Neural cell (in vitro differentiated cells): ENCODE measurements at regions not wholly inside any gene's neighbourhood (a gene's known extent, or its start where the extent isn't known, plus 50 kb on each side); places are given as distances from the start of the nearest gene placed in this dataset.

Experiments
- H2AFZ ChIP-seq: fragments of 200-600, 300-800 bp; sonication (generic), shearing (Covaris generic); 2 replicates; pipeline ENCODE4 v1.6.0; 2014; ENCODE audit warnings: low read depth, mild to moderate bottlenecking, antibody characterized with exemption, low read length, moderate library complexity
- H3F3A ChIP-seq: fragments of 200-600 bp; shearing (Covaris generic); 2 replicates; pipeline ENCODE4 v1.6.1; 2016; ENCODE audit warnings: mild to moderate bottlenecking, moderate library complexity, mixed read lengths, antibody characterized with exemption, low read length; ENCODE audit not compliant: insufficient read depth, poor library complexity, severe bottlenecking
- H3K27ac ChIP-seq: fragments of 200-600, 300-800 bp; sonication (generic), shearing (Covaris generic); 2 replicates; pipeline ENCODE4 v1.5.1; 2014; ENCODE audit warnings: mild to moderate bottlenecking, low read length, moderate library complexity
- H3K27me3 ChIP-seq: fragments of 300-800, 200-600 bp; sonication (generic), shearing (Covaris generic); 2 replicates; pipeline ENCODE4 v1.6.0; 2014; ENCODE audit warnings: mild to moderate bottlenecking, low read depth, low read length, moderate library complexity; ENCODE audit not compliant: insufficient read depth
- H3K36me3 ChIP-seq: fragments of 300-800, 200-600 bp; sonication (generic), shearing (Covaris generic); 2 replicates; pipeline ENCODE4 v1.5.1; 2014; ENCODE audit warnings: mild to moderate bottlenecking, antibody characterized with exemption, low read length, moderate library complexity; ENCODE audit not compliant: insufficient read depth
- H3K4me2 ChIP-seq: fragments of 300-800, 200-600 bp; sonication (generic), shearing (Covaris generic); 2 replicates; pipeline ENCODE4 v1.6.0; 2014; ENCODE audit warnings: mild to moderate bottlenecking, low read length
- H3K4me3 ChIP-seq: fragments of 300-800, 200-600 bp; sonication (generic), shearing (Covaris generic); 2 replicates; pipeline ENCODE4 v1.5.1; 2014; ENCODE audit warnings: mild to moderate bottlenecking, low read length, moderate library complexity
- H3K79me2 ChIP-seq: fragments of 200-600 bp; shearing (Covaris generic); replicated peaks from 2 replicates; pipeline ENCODE4 v1.6.0; 2014; ENCODE audit warnings: mild to moderate bottlenecking, low read length, moderate library complexity; ENCODE audit not compliant: insufficient read depth
- H3K9ac ChIP-seq: fragments of 300-800, 200-600 bp; sonication (generic), shearing (Covaris generic); 2 replicates; pipeline ENCODE4 v1.6.1; 2016; ENCODE audit warnings: mild to moderate bottlenecking, low read length, mixed read lengths
- H3K9me2 ChIP-seq: fragments of 200-600 bp; shearing (Covaris generic); 2 replicates; pipeline ENCODE4 v1.6.1; 2016; ENCODE audit warnings: mild to moderate bottlenecking, low read length, mixed read lengths; ENCODE audit not compliant: insufficient read depth
- H3K9me3 ChIP-seq: fragments of 200-600, 300-800 bp; sonication (generic), shearing (Covaris generic); 2 replicates; pipeline ENCODE4 v1.6.1; 2016; ENCODE audit warnings: mild to moderate bottlenecking, mixed run types, low read length, moderate library complexity, mixed read lengths
- H4K20me1 ChIP-seq: fragments of 200-600 bp; shearing (Covaris generic); 2 replicates; pipeline ENCODE4 v1.6.1; 2016; ENCODE audit warnings: mild to moderate bottlenecking, mixed run types; ENCODE audit not compliant: insufficient read depth
- EP300 ChIP-seq: fragments of 450-650 bp; conservative IDR thresholded peaks from 2 replicates; pipeline ENCODE4 v1.6.1; 2014; ENCODE audit warnings: antibody characterized with exemption, mild to moderate bottlenecking, moderate library complexity; ENCODE audit not compliant: poor library complexity, severe bottlenecking
- EZH2 ChIP-seq: fragments of 200-600, 300-800 bp; shearing (Covaris generic), sonication (generic); IDR thresholded peaks from 2 replicates; pipeline ENCODE4 v1.6.1; 2014; ENCODE audit warnings: antibody characterized with exemption, low read length, borderline replicate concordance, mild to moderate bottlenecking; ENCODE audit not compliant: insufficient read depth, poor library complexity, severe bottlenecking
- MXI1 ChIP-seq: fragments of 450-650 bp; conservative IDR thresholded peaks from 2 replicates; pipeline ENCODE4 v1.6.1; 2014; ENCODE audit warnings: antibody characterized with exemption, mild to moderate bottlenecking; ENCODE audit not compliant: poor library complexity, severe bottlenecking
- POLR2AphosphoS5 ChIP-seq: IDR thresholded peaks from 2 replicates; pipeline ENCODE4 v1.6.1; 2012
- RAD21 ChIP-seq: fragments of 450-650 bp; conservative IDR thresholded peaks from 2 replicates; pipeline ENCODE4 v1.6.1; 2014; ENCODE audit warnings: antibody characterized with exemption, mild to moderate bottlenecking, moderate library complexity
- SMC3 ChIP-seq: fragments of 450-650 bp; conservative IDR thresholded peaks from 2 replicates; pipeline ENCODE4 v1.6.1; 2014; ENCODE audit warnings: antibody characterized with exemption, mild to moderate bottlenecking, moderate library complexity; ENCODE audit not compliant: poor library complexity
- TAF1 ChIP-seq: IDR thresholded peaks from 2 replicates; pipeline ENCODE4 v1.6.1; 2012; ENCODE audit warnings: low read depth
- TF ChIP-seq, protein P1 (sequence below): IDR thresholded peaks from 2 replicates; pipeline ENCODE4 v1.6.1; 2012; ENCODE audit warnings: borderline replicate concordance
- TF ChIP-seq, protein P2 (sequence below): fragments of 450-650 bp; IDR thresholded peaks from 2 replicates; pipeline ENCODE4 v1.5.1; 2014; ENCODE audit warnings: antibody characterized with exemption, mild to moderate bottlenecking, moderate library complexity; ENCODE audit not compliant: poor library complexity, severe bottlenecking

DNA sequence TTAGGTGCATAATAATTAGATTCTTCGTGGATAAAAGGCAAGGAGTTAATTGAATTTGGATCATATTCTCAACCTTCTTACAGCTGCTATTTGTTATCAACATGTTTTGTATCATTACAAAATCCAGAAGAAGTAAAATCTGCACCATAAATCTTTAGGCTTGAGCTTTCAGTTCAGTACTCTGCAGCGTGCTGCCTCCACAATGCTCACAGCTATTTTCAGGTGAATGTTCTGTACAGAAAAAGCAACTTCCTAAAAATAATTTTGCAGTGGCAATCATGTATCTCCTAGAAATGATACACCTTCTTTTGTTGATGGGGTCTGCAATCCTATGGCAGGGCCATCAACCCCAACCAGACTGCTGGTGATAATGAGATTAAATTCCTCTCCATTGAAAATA, 220.9 kb upstream of the CTNNB1 start:
- H3K79me2 ChIP-seq, result no peaks in the 10 kb centered on the region
- H3K36me3 ChIP-seq, result no peaks in the 10 kb centered on the region
- no peaks in the 10 kb centered on the region for H4K20me1 ChIP-seq
- no peak overlapping the region for H3K4me2 ChIP-seq
- no peaks in the 10 kb centered on the region for H3K9me2 ChIP-seq
- no peak overlapping the region for H2AFZ ChIP-seq
- no peak overlapping the region for H3K27ac ChIP-seq
- no peak overlapping the region for H3K4me3 ChIP-seq
- no peak overlapping the region for H3K9ac ChIP-seq
- TF ChIP-seq MXI1, result no peak
- no peak for TF ChIP-seq SMC3
- TF ChIP-seq EP300, result no peak
- TF ChIP-seq EZH2, result no peak
- TF ChIP-seq, protein P1, sequence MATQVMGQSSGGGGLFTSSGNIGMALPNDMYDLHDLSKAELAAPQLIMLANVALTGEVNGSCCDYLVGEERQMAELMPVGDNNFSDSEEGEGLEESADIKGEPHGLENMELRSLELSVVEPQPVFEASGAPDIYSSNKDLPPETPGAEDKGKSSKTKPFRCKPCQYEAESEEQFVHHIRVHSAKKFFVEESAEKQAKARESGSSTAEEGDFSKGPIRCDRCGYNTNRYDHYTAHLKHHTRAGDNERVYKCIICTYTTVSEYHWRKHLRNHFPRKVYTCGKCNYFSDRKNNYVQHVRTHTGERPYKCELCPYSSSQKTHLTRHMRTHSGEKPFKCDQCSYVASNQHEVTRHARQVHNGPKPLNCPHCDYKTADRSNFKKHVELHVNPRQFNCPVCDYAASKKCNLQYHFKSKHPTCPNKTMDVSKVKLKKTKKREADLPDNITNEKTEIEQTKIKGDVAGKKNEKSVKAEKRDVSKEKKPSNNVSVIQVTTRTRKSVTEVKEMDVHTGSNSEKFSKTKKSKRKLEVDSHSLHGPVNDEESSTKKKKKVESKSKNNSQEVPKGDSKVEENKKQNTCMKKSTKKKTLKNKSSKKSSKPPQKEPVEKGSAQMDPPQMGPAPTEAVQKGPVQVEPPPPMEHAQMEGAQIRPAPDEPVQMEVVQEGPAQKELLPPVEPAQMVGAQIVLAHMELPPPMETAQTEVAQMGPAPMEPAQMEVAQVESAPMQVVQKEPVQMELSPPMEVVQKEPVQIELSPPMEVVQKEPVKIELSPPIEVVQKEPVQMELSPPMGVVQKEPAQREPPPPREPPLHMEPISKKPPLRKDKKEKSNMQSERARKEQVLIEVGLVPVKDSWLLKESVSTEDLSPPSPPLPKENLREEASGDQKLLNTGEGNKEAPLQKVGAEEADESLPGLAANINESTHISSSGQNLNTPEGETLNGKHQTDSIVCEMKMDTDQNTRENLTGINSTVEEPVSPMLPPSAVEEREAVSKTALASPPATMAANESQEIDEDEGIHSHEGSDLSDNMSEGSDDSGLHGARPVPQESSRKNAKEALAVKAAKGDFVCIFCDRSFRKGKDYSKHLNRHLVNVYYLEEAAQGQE, result no peak
- TF ChIP-seq, protein P2, sequence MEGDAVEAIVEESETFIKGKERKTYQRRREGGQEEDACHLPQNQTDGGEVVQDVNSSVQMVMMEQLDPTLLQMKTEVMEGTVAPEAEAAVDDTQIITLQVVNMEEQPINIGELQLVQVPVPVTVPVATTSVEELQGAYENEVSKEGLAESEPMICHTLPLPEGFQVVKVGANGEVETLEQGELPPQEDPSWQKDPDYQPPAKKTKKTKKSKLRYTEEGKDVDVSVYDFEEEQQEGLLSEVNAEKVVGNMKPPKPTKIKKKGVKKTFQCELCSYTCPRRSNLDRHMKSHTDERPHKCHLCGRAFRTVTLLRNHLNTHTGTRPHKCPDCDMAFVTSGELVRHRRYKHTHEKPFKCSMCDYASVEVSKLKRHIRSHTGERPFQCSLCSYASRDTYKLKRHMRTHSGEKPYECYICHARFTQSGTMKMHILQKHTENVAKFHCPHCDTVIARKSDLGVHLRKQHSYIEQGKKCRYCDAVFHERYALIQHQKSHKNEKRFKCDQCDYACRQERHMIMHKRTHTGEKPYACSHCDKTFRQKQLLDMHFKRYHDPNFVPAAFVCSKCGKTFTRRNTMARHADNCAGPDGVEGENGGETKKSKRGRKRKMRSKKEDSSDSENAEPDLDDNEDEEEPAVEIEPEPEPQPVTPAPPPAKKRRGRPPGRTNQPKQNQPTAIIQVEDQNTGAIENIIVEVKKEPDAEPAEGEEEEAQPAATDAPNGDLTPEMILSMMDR, result no peak
- TF ChIP-seq TAF1, result no peak
- no peak for TF ChIP-seq RAD21
- TF ChIP-seq POLR2AphosphoS5, result no peak
- H3K9me3 ChIP-seq, result no peaks in the 10 kb centered on the region
- H3K27me3 ChIP-seq, result no peaks in the 10 kb centered on the region
- no peaks in the 10 kb centered on the region for H3F3A ChIP-seq

DNA sequence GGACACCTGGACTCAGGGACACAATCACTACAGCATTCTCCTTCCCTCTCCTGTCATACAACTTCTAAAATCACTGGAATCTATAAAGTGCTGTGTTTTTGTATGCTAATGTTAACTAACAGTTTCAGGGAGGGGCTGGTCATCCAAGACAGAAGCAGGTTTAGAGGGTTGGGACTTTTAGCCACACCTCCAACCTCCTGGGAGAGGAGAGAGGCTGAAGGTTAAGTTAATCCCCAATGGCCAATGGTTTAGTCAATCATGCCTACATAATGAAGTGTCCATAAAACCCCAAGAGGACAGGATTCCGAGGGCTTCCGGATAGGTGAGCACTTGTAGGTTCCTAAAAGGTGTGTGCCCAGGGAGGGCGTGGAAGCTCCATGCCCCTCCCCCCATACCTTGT, 219.3 kb upstream of the CTNNB1 start:
- Histone ChIP-seq H3K79me2 (no peaks in the 10 kb centered on the region), H3K4me2 (no peak overlapping the region), H3K27ac (no peak overlapping the region), H3K9ac (no peak overlapping the region), H3K9me3 (no peaks in the 10 kb centered on the region), H3K4me3 (no peak overlapping the region), H4K20me1 (no peaks in the 10 kb centered on the region), H3K9me2 (no peaks in the 10 kb centered on the region), H3F3A (no peaks in the 10 kb centered on the region), H3K36me3 (no peaks in the 10 kb centered on the region), H3K27me3 (no peaks in the 10 kb centered on the region), H2AFZ (no peak overlapping the region)
- TF ChIP-seq, protein P2, result no peak
- no peak for TF ChIP-seq EP300
- TF ChIP-seq POLR2AphosphoS5, result no peak
- TF ChIP-seq, protein P1, result no peak
- TF ChIP-seq RAD21, result no peak
- no peak for TF ChIP-seq EZH2
- TF ChIP-seq MXI1, result no peak
- no peak for TF ChIP-seq TAF1
- no peak for TF ChIP-seq SMC3
